ENCODE measurements at regions not wholly inside any gene's neighbourhood (a gene's known extent, or its start where the extent isn't known, plus 50 kb on each side); places are given as distances from the start of the nearest gene placed in this dataset.
"Not testable (repeated sequence)": the region's sequence is repeated elsewhere in the genome, so short reads cannot be mapped to it uniquely, and the experiment has no call there.

DNA sequence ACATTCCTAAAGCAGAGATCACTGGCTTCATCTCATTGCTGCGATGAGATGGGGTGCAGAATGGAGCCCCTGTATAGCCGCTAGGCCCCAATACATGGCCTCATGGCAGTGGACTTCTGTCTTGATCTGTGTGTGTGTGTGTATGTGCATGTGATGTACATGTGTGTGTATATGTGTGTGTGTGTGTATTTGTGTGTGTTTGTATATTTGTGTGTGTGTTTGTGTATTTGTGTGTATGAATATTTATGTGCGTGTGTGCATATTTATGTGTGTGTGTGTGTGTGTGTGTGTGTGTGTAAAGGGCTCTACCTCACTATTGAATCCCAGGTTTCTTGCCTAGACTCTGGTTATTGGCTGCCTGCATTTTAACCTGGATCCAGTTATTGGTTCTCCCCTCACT, 958.2 kb downstream of the GRID1 start:
- no peak for DNase-seq (ENCODE audit: extremely low read depth in 1 of 4, low spot score in 3 of 4)
- no peak overlapping the region for H2AFZ ChIP-seq (ENCODE audit: low read depth, low read length)
- no TSS peak for BruUV-seq (replicated peaks)
- in situ Hi-C loops (cut with MboI), result no loop called here
- no peaks in the 10 kb centered on the region for H3K36me3 ChIP-seq (ENCODE audit: control insufficient read depth, insufficient read depth, low read length)
- H3K27ac ChIP-seq (ENCODE audit: extremely low read depth, low read depth, low read length), result no peak overlapping the region
- no peak for ATAC-seq
- H3K4me1 ChIP-seq (replicated peaks in 1 of 2; ENCODE audit: control insufficient read depth in 2 of 2, insufficient read depth in 2 of 2, low read length in 2 of 2), result no peaks in the 10 kb centered on the region
- no peak overlapping the region for H3K9ac ChIP-seq (ENCODE audit: insufficient read depth in 1 of 2, low read depth in 2 of 2, low read length in 2 of 2)
- H3K4me3 ChIP-seq, result no peak overlapping the region
- H3K9me3 ChIP-seq (replicated peaks; ENCODE audit: control insufficient read depth, insufficient read depth, low read depth, low read length), result no peaks in the 10 kb centered on the region; the same call in 1 of the 2 replicates
- no peaks in the 10 kb centered on the region for H3K27me3 ChIP-seq (ENCODE audit: control insufficient read depth in 2 of 2, insufficient read depth in 2 of 2, low read length in 2 of 2)
- no peaks in the 10 kb centered on the region for H4K20me1 ChIP-seq (replicated peaks; ENCODE audit: control insufficient read depth, insufficient read depth, low read length)
- intact Hi-C loops (cut with micrococcal nuclease), result no loop called here
- POLR2A ChIA-PET, result no interaction called here
- H3K79me2 ChIP-seq (ENCODE audit: control insufficient read depth, insufficient read depth, low read length), result no peaks in the 10 kb centered on the region
- H3K4me2 ChIP-seq (ENCODE audit: insufficient read depth, low read length), result no peak overlapping the region
- CTCF ChIA-PET (ENCODE audit: low intra/inter-chr PET ratio), result no interaction called here
- TF ChIP-seq, protein P1, sequence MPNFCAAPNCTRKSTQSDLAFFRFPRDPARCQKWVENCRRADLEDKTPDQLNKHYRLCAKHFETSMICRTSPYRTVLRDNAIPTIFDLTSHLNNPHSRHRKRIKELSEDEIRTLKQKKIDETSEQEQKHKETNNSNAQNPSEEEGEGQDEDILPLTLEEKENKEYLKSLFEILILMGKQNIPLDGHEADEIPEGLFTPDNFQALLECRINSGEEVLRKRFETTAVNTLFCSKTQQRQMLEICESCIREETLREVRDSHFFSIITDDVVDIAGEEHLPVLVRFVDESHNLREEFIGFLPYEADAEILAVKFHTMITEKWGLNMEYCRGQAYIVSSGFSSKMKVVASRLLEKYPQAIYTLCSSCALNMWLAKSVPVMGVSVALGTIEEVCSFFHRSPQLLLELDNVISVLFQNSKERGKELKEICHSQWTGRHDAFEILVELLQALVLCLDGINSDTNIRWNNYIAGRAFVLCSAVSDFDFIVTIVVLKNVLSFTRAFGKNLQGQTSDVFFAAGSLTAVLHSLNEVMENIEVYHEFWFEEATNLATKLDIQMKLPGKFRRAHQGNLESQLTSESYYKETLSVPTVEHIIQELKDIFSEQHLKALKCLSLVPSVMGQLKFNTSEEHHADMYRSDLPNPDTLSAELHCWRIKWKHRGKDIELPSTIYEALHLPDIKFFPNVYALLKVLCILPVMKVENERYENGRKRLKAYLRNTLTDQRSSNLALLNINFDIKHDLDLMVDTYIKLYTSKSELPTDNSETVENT (CRISPR knock-in tag; IDR thresholded peaks at IDR 0.05), result no peak
- TF ChIP-seq ESRRB (CRISPR knock-in tag; IDR thresholded peaks at IDR 0.05; ENCODE audit: borderline replicate concordance) (no peak), CHCHD3 (CRISPR knock-in tag; IDR thresholded peaks at IDR 0.05) (no peak), RFX1 (IDR thresholded peaks at IDR 0.05) (no peak), PTTG1 (tag; IDR thresholded peaks at IDR 0.05; ENCODE audit: low read depth) (no peak), YY1 (IDR thresholded peaks at IDR 0.05; ENCODE audit: borderline replicate concordance in 1 of 3, control insufficient read depth in 1 of 3, extremely low read depth in 1 of 3, insufficient read depth in 3 of 3, insufficient read length in 1 of 3, insufficient replicate concordance in 2 of 3, low read depth in 1 of 3, low read length in 2 of 3) (no peak)
- no peak for FAIRE-seq
- no peaks in the 10 kb centered on the region for H3K9me1 ChIP-seq (ENCODE audit: control insufficient read depth, insufficient read depth, low read length)
- WGBS (ENCODE audit: insufficient coverage, low coverage, missing lambda C conversion rate), result 4% methylated on average over 3 of the region's 3 CpGs

DNA sequence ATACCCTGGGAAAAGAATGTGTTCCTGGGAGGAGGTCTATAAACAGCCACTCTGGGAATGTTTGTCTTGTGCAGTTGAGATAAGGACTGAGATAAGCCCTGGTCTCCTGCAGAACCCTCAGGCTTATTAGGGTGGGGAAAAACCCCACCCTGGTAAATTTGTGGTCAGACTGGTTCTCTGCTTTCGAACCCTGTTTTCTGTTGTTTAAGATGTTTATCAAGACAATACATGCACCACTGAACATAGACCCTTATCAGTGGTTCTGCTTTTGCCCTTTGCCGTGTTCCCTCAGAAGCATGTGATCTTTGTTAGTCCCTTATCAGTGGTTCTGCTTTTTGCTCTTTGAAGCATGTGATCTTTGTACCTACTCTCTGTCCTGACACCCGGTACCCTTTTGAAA, 956.0 kb downstream of the GRID1 start:
- H3K27ac ChIP-seq (ENCODE audit: extremely low read depth, low read depth, low read length); BruUV-seq (replicated peaks); H3K4me2 ChIP-seq (ENCODE audit: insufficient read depth, low read length); H3K9me1 ChIP-seq (ENCODE audit: control insufficient read depth, insufficient read depth, low read length); H3K9me3 ChIP-seq (replicated peaks; ENCODE audit: control insufficient read depth, insufficient read depth, low read depth, low read length); H3K36me3 ChIP-seq (ENCODE audit: control insufficient read depth, insufficient read depth, low read length); intact Hi-C loops (cut with micrococcal nuclease); H3K9ac ChIP-seq (ENCODE audit: insufficient read depth in 1 of 2, low read depth in 2 of 2, low read length in 2 of 2); in situ Hi-C loops (cut with MboI); H3K4me1 ChIP-seq (replicated peaks in 1 of 2; ENCODE audit: control insufficient read depth in 2 of 2, insufficient read depth in 2 of 2, low read length in 2 of 2); ATAC-seq; DNase-seq (ENCODE audit: extremely low read depth in 1 of 4, low spot score in 3 of 4); H4K20me1 ChIP-seq (replicated peaks; ENCODE audit: control insufficient read depth, insufficient read depth, low read length); FAIRE-seq; H3K27me3 ChIP-seq (ENCODE audit: control insufficient read depth in 2 of 2, insufficient read depth in 2 of 2, low read length in 2 of 2); CTCF ChIA-PET (ENCODE audit: low intra/inter-chr PET ratio); H3K4me3 ChIP-seq; POLR2A ChIA-PET; H3K79me2 ChIP-seq (ENCODE audit: control insufficient read depth, insufficient read depth, low read length); H2AFZ ChIP-seq (ENCODE audit: low read depth, low read length): not testable (repeated sequence)
- 0% methylated on average over 3 of the region's 3 CpGs for WGBS (ENCODE audit: insufficient coverage, low coverage, missing lambda C conversion rate)

Measured in K562 (cell line).